K562 (cell line): ENCODE measurements at regions not wholly inside any gene's neighbourhood (a gene's known extent, or its start where the extent isn't known, plus 50 kb on each side); places are given as distances from the start of the nearest gene placed in this dataset.

ENCODE experiments used
- C11orf30 ChIP-seq: fragments of 450-650 bp; IDR thresholded peaks from 2 replicates; pipeline ENCODE4 v1.6.1; 2016; ENCODE audit warnings: low read depth, mild to moderate bottlenecking
- CBFA2T2 ChIP-seq: fragments of 450-650 bp; conservative IDR thresholded peaks from 2 replicates; pipeline ENCODE4 v1.6.1; 2017; ENCODE audit warnings: mild to moderate bottlenecking
- CREM ChIP-seq: IDR thresholded peaks from 2 replicates; pipeline ENCODE4 v1.6.1; 2014; ENCODE audit warnings: antibody characterized with exemption, low read depth
- FOXA3 ChIP-seq, 2 experiments: fragments of 450-650 bp in 1 of 2; sonication (generic) in 1 of 2; formaldehyde crosslinking; IDR thresholded peaks in 1 of 2; conservative IDR thresholded peaks in 1 of 2; 2 replicates each; pipeline versions ENCODE4 v1.4.0 to v1.8.0; 2020 to 2022; ENCODE audit warnings: mild to moderate bottlenecking in 2 of 2, missing genetic modification reagents in 1 of 2
- HDAC3 ChIP-seq: fragments of 450-650 bp; IDR thresholded peaks from 2 replicates; pipeline ENCODE4 v1.6.1; 2018; ENCODE audit warnings: borderline replicate concordance, mild to moderate bottlenecking, moderate library complexity; ENCODE audit not compliant: partially characterized antibody
- HSF4 ChIP-seq: fragments of 250-450 bp; sonication (Bioruptor Pico); IDR thresholded peaks from 2 replicates; pipeline ENCODE4 v2.1.2; 2022; ENCODE audit warnings: mild to moderate bottlenecking, moderate library complexity, borderline replicate concordance
- KAT8 ChIP-seq: fragments of 450-650 bp; IDR thresholded peaks from 2 replicates; pipeline ENCODE4 v1.6.1; 2016; ENCODE audit warnings: low read depth, mild to moderate bottlenecking
- NR4A1 ChIP-seq, 2 experiments: fragments of 250-450 bp in 1 of 2; fragments of 450-650 bp in 1 of 2; sonication (Bioruptor Pico) in 1 of 2; IDR thresholded peaks; 2 replicates each; pipeline versions ENCODE4 v1.4.0 to v1.6.1; 2016 to 2020; ENCODE audit warnings: mild to moderate bottlenecking in 2 of 2, missing compliant biosample characterization in 1 of 2, missing genetic modification characterization in 1 of 2, moderate library complexity in 1 of 2
- POLR3G ChIP-seq: IDR thresholded peaks from 2 replicates; pipeline ENCODE4 v1.6.1; 2011; ENCODE audit not compliant: insufficient read length, insufficient replicate concordance; ENCODE audit errors: extremely low read depth
- SAP30 ChIP-seq: fragments of 200-600 bp; sonication (generic); IDR thresholded peaks from 2 replicates; pipeline ENCODE4 v1.6.1; 2012; ENCODE audit warnings: borderline replicate concordance, low read depth, mild to moderate bottlenecking, moderate library complexity, low read length, control low read depth, inconsistent platforms; ENCODE audit not compliant: insufficient read depth, poor library complexity, severe bottlenecking
- ZNF785 ChIP-seq: fragments of 250-450 bp; sonication (Bioruptor Pico); IDR thresholded peaks from 2 replicates; pipeline ENCODE4 v1.4.0; 2020; ENCODE audit warnings: mild to moderate bottlenecking
- TF ChIP-seq, protein P1 (sequence below): fragments of 150-350 bp; IDR thresholded peaks from 2 replicates; pipeline ENCODE4 v1.6.1; 2014; ENCODE audit warnings: low read depth, mild to moderate bottlenecking, low read length, borderline replicate concordance
- TF ChIP-seq, protein P2 (sequence below): IDR thresholded peaks from 2 replicates; pipeline ENCODE4 v1.6.1; 2014; ENCODE audit warnings: antibody characterized with exemption
- TF ChIP-seq, protein P3 (sequence below), 2 experiments: IDR thresholded peaks; 2 replicates each; pipeline ENCODE4 v1.6.1; 2011; ENCODE audit warnings: borderline replicate concordance in 1 of 2, control low read depth in 1 of 2, low read depth in 1 of 2, low read length in 1 of 2, mild to moderate bottlenecking in 1 of 2, mixed read lengths in 1 of 2, moderate library complexity in 1 of 2; ENCODE audit not compliant: insufficient read depth in 1 of 2, insufficient read length in 1 of 2, poor library complexity in 1 of 2, severe bottlenecking in 1 of 2; ENCODE audit errors: extremely low read depth in 1 of 2
- TF ChIP-seq, protein P4 (sequence below): sonication (generic); IDR thresholded peaks from 2 replicates; pipeline ENCODE4 v1.6.1; 2016
- TF ChIP-seq, protein P5 (sequence below), 2 experiments: fragments of 450-650 bp; conservative IDR thresholded peaks; 2 replicates each; pipeline ENCODE4 v1.6.1; 2017; ENCODE audit warnings: mild to moderate bottlenecking in 2 of 2, moderate library complexity in 2 of 2

DNA sequence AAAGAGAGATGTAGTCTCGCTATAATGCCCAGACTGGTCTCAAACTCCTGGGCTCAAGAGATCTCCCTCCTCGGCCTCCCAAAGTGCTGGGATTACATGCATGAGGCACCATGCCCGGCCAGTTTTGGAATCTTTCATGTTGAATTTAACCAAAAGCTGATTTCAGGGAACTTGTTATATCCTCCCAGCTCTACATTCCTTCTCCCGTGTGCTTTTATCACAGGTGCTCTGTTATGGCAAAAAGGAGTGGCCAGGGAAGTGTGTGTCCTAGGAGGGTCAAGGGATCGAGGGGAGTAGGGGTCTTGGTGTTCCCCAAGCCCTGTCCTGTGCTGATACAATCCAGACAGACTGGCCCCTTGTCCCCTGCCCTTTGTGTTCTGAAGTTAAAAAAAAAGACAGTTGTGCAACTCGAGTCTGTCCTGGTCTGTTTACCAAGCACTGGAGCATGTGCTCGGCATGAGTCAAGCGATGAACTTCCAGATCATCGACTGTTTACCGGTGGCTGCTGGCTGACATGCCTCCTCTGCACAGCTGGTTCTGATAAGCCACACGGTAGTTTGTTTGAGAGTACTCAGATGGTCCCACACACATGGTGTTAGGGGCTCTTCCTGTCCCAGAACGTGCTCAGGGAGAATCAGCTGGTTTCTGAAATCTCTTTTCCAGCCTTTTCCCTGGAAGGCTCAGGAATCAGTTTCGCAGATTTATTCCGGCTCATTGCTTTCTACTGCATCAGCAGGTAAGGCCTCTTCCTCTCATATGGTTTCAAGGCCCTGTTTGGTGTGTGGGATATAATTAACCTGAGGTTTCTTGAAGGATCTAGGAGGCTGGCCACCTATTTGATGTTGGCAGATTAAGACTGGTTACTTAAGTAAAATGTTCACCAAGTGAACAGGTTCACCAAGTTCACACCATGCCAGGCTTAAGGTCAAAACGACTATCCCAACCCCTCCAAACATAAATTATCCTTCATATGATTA lies 52.6 kb upstream of the NAA20 start (continued):
- TF ChIP-seq, protein P1, sequence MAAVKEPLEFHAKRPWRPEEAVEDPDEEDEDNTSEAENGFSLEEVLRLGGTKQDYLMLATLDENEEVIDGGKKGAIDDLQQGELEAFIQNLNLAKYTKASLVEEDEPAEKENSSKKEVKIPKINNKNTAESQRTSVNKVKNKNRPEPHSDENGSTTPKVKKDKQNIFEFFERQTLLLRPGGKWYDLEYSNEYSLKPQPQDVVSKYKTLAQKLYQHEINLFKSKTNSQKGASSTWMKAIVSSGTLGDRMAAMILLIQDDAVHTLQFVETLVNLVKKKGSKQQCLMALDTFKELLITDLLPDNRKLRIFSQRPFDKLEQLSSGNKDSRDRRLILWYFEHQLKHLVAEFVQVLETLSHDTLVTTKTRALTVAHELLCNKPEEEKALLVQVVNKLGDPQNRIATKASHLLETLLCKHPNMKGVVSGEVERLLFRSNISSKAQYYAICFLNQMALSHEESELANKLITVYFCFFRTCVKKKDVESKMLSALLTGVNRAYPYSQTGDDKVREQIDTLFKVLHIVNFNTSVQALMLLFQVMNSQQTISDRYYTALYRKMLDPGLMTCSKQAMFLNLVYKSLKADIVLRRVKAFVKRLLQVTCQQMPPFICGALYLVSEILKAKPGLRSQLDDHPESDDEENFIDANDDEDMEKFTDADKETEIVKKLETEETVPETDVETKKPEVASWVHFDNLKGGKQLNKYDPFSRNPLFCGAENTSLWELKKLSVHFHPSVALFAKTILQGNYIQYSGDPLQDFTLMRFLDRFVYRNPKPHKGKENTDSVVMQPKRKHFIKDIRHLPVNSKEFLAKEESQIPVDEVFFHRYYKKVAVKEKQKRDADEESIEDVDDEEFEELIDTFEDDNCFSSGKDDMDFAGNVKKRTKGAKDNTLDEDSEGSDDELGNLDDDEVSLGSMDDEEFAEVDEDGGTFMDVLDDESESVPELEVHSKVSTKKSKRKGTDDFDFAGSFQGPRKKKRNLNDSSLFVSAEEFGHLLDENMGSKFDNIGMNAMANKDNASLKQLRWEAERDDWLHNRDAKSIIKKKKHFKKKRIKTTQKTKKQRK: no peak
- no peak for TF ChIP-seq SAP30
- no peak for TF ChIP-seq ZNF785 (CRISPR knock-in tag)
- TF ChIP-seq C11orf30: no peak
- no peak for TF ChIP-seq KAT8
- peak; percentile 27; the same call in 1 of the 2 replicates for TF ChIP-seq CREM
- no peak for TF ChIP-seq POLR3G
- TF ChIP-seq, protein P2, sequence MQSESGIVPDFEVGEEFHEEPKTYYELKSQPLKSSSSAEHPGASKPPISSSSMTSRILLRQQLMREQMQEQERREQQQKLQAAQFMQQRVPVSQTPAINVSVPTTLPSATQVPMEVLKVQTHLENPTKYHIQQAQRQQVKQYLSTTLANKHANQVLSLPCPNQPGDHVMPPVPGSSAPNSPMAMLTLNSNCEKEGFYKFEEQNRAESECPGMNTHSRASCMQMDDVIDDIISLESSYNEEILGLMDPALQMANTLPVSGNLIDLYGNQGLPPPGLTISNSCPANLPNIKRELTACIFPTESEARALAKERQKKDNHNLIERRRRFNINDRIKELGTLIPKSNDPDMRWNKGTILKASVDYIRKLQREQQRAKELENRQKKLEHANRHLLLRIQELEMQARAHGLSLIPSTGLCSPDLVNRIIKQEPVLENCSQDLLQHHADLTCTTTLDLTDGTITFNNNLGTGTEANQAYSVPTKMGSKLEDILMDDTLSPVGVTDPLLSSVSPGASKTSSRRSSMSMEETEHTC: no peak
- TF ChIP-seq, protein P3, sequence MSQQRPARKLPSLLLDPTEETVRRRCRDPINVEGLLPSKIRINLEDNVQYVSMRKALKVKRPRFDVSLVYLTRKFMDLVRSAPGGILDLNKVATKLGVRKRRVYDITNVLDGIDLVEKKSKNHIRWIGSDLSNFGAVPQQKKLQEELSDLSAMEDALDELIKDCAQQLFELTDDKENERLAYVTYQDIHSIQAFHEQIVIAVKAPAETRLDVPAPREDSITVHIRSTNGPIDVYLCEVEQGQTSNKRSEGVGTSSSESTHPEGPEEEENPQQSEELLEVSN (IDR thresholded peaks at IDR 0.05; ENCODE audit: borderline replicate concordance in 1 of 2, extremely low read depth in 1 of 2, insufficient read depth in 1 of 2, insufficient read length in 1 of 2, low read depth in 1 of 2, low read length in 1 of 2, poor library complexity in 1 of 2, severe bottlenecking in 1 of 2): peak in 1 of 2 experiments; percentile 35
- no peak for TF ChIP-seq HSF4 (CRISPR knock-in tag)
- TF ChIP-seq, protein P4, sequence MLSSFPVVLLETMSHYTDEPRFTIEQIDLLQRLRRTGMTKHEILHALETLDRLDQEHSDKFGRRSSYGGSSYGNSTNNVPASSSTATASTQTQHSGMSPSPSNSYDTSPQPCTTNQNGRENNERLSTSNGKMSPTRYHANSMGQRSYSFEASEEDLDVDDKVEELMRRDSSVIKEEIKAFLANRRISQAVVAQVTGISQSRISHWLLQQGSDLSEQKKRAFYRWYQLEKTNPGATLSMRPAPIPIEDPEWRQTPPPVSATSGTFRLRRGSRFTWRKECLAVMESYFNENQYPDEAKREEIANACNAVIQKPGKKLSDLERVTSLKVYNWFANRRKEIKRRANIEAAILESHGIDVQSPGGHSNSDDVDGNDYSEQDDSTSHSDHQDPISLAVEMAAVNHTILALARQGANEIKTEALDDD: peak; percentile 66
- TF ChIP-seq HDAC3: no peak
- TF ChIP-seq, protein P5, sequence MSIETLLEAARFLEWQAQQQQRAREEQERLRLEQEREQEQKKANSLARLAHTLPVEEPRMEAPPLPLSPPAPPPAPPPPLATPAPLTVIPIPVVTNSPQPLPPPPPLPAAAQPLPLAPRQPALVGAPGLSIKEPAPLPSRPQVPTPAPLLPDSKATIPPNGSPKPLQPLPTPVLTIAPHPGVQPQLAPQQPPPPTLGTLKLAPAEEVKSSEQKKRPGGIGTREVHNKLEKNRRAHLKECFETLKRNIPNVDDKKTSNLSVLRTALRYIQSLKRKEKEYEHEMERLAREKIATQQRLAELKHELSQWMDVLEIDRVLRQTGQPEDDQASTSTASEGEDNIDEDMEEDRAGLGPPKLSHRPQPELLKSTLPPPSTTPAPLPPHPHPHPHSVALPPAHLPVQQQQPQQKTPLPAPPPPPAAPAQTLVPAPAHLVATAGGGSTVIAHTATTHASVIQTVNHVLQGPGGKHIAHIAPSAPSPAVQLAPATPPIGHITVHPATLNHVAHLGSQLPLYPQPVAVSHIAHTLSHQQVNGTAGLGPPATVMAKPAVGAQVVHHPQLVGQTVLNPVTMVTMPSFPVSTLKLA (conservative IDR thresholded peaks at IDR 0.05): peak in 1 of 2 experiments; percentile 33; a peak in 1 of 4 replicates
- peak in 1 of 2 experiments; percentile 23; a peak in 1 of 4 replicates for TF ChIP-seq FOXA3 (CRISPR knock-in tag; conservative IDR thresholded peaks at IDR 0.05 in 1 of 2, IDR thresholded peaks at IDR 0.05 in 1 of 2)
- peak; percentile 43 for TF ChIP-seq CBFA2T2
- TF ChIP-seq NR4A1 (CRISPR knock-in tag; IDR thresholded peaks at IDR 0.05): no peak
- no peak for TF ChIP-seq NR4A1 (tag; IDR thresholded peaks at IDR 0.05)
